SJSA1 (cell line): ENCODE measurements at regions not wholly inside any gene's neighbourhood (a gene's known extent, or its start where the extent isn't known, plus 50 kb on each side); places are given as distances from the start of the nearest gene placed in this dataset.
"Not testable (repeated sequence)": the region's sequence is repeated elsewhere in the genome, so short reads cannot be mapped to it uniquely, and the experiment has no call there.

Experiments
- DNase-seq, 2 experiments: peaks; one replicate each; pipeline ENCODE4 v3.0.0-alpha.2; 2015 to 2020; ENCODE audit warnings: low spot score in 2 of 2, low read depth in 1 of 2
- H3K27ac ChIP-seq: fragments of 250-450 bp; sonication (Bioruptor Pico); 2 replicates; pipeline ENCODE4 v1.5.1; 2020; ENCODE audit warnings: mild to moderate bottlenecking, moderate library complexity
- H3K27me3 ChIP-seq: fragments of 250-450 bp; sonication (Bioruptor Pico); replicated peaks from 2 replicates; pipeline ENCODE4 v1.5.1; 2020; ENCODE audit warnings: mild to moderate bottlenecking, moderate library complexity
- H3K36me3 ChIP-seq: fragments of 250-450 bp; sonication (Bioruptor Pico); 2 replicates; pipeline ENCODE4 v1.5.1; 2020; ENCODE audit warnings: mild to moderate bottlenecking
- H3K4me1 ChIP-seq: fragments of 250-450 bp; sonication (Bioruptor Pico); replicated peaks from 2 replicates; pipeline ENCODE4 v1.6.1; 2021; ENCODE audit warnings: mild to moderate bottlenecking
- H3K4me3 ChIP-seq: fragments of 250-450 bp; sonication (Bioruptor Pico); 2 replicates; pipeline ENCODE4 v1.5.1; 2020; ENCODE audit warnings: mild to moderate bottlenecking
- H3K9me3 ChIP-seq: fragments of 250-450 bp; sonication (Bioruptor Pico); replicated peaks from 2 replicates; pipeline ENCODE4 v1.5.1; 2020; ENCODE audit warnings: mild to moderate bottlenecking

GRCh38 chr5:96121364-96121763, 159.7 kb upstream of the ELL2 start:
- H3K36me3 ChIP-seq, result no peaks in the 10 kb centered on the region
- H3K4me3 ChIP-seq, result no peak overlapping the region
- no peaks in the 10 kb centered on the region for H3K27me3 ChIP-seq
- no peak for DNase-seq
- H3K27ac ChIP-seq, result no peak overlapping the region
- H3K4me1 ChIP-seq, result peaks cover 14% of the 10 kb centered on the region
- H3K9me3 ChIP-seq, result no peaks in the 10 kb centered on the region

- Histone ChIP-seq H3K4me1 (peaks cover 14% of the 10 kb centered on the region), H3K36me3 (no peaks in the 10 kb centered on the region), H3K27ac (no peak overlapping the region), H3K4me3 (no peak overlapping the region), H3K9me3 (no peaks in the 10 kb centered on the region), H3K27me3 (no peaks in the 10 kb centered on the region)
- no peak for DNase-seq
These were observed 158.5 kb upstream of the ELL2 start for GRCh38 chr5:96120120-96120519.

- Histone ChIP-seq H3K4me3 (no peak overlapping the region), H3K27ac (no peak overlapping the region), H3K9me3 (no peaks in the 10 kb centered on the region), H3K36me3 (no peaks in the 10 kb centered on the region), H3K4me1 (peaks cover 14% of the 10 kb centered on the region), H3K27me3 (no peaks in the 10 kb centered on the region)
- peak in 1 of 2 experiments; percentile 26 for DNase-seq
These were observed 156.4 kb upstream of the ELL2 start for GRCh38 chr5:96117771-96118651.

- no peaks in the 10 kb centered on the region for H3K27me3 ChIP-seq
- H3K9me3 ChIP-seq, result no peaks in the 10 kb centered on the region
- no peak overlapping the region for H3K4me3 ChIP-seq
- no peak overlapping the region for H3K27ac ChIP-seq
- H3K4me1 ChIP-seq, result peaks cover 14% of the 10 kb centered on the region
- no peak for DNase-seq
- no peaks in the 10 kb centered on the region for H3K36me3 ChIP-seq
These were observed 153.6 kb upstream of the ELL2 start for GRCh38 chr5:96115147-96115807.

- no peak for DNase-seq
- no peaks in the 10 kb centered on the region for H3K36me3 ChIP-seq
- no peaks in the 10 kb centered on the region for H3K27me3 ChIP-seq
- no peak overlapping the region for H3K27ac ChIP-seq
- H3K4me1 ChIP-seq, result peaks cover 14% of the 10 kb centered on the region
- H3K4me3 ChIP-seq, result no peak overlapping the region
- H3K9me3 ChIP-seq, result no peaks in the 10 kb centered on the region
These were observed 153.1 kb upstream of the ELL2 start for GRCh38 chr5:96114736-96115135.

GRCh38 chr5:96113170-96113939, 151.7 kb upstream of the ELL2 start:
- H3K27me3 ChIP-seq, result no peaks in the 10 kb centered on the region
- H3K27ac ChIP-seq, result no peak overlapping the region
- no peak overlapping the region for H3K4me3 ChIP-seq
- H3K9me3 ChIP-seq, result no peaks in the 10 kb centered on the region
- peaks cover 7% of the 10 kb centered on the region for H3K4me1 ChIP-seq
- no peak for DNase-seq
- H3K36me3 ChIP-seq, result no peaks in the 10 kb centered on the region

DNA sequence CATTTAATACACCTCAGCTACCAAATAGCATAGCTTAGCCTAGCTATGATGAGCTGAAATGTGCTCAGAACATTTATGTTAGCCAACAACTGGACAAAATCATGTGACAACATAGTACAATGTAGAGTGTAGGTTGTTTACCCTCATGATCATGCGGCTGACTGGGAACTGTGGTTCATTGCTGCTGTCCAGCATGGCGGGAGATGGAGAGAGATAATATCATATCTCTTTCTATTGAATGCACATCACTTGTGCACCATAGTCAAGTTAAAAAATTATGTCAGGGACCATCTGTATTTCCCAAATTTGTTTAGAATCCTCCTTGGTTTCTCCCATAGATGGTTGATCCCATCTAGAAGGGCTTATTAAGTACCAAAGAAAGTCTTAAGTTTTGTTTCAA, 151.1 kb upstream of the ELL2 start:
- Histone ChIP-seq H3K4me1 (peaks cover under 1% of the 10 kb centered on the region), H3K36me3 (no peaks in the 10 kb centered on the region), H3K9me3 (no peaks in the 10 kb centered on the region), H3K4me3 (no peak overlapping the region), H3K27ac (no peak overlapping the region), H3K27me3 (no peaks in the 10 kb centered on the region)
- no peak for DNase-seq

DNA sequence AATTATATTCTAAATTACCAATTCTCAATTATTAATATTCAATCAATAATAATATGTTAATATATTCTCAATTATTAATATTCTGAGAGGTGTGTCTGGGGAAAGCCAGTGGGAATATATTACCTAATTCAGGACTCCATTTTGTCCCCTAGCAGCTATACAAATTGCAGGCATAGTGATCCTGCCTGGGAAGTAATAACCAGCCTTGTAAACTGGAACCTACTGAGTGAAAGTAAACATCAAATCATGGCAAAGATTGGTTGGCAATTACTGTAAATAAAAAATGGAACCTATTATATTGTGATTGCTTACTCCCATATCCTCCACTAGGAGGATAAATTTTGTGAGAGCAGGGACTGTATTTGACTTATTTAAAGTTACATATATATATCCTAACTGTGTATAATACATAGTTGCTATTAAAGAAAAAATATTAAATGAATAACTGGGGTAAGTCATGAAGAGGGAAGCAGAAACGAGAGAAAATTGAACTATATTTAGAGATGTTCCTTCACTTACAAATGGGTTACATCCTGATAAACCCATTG, 150.5 kb upstream of the ELL2 start:
- DNase-seq, result no peak
- Histone ChIP-seq H3K9me3 (no peaks in the 10 kb centered on the region), H3K4me3 (no peak overlapping the region), H3K27ac (no peak overlapping the region), H3K27me3 (no peaks in the 10 kb centered on the region), H3K4me1 (no peaks in the 10 kb centered on the region), H3K36me3 (no peaks in the 10 kb centered on the region)

GRCh38 chr5:96111080-96111756, 149.6 kb upstream of the ELL2 start:
- H3K27me3 ChIP-seq, result no peaks in the 10 kb centered on the region
- no peak overlapping the region for H3K4me3 ChIP-seq
- no peaks in the 10 kb centered on the region for H3K36me3 ChIP-seq
- no peak for DNase-seq
- H3K27ac ChIP-seq, result no peak overlapping the region
- H3K9me3 ChIP-seq, result no peaks in the 10 kb centered on the region
- H3K4me1 ChIP-seq, result no peaks in the 10 kb centered on the region

DNA sequence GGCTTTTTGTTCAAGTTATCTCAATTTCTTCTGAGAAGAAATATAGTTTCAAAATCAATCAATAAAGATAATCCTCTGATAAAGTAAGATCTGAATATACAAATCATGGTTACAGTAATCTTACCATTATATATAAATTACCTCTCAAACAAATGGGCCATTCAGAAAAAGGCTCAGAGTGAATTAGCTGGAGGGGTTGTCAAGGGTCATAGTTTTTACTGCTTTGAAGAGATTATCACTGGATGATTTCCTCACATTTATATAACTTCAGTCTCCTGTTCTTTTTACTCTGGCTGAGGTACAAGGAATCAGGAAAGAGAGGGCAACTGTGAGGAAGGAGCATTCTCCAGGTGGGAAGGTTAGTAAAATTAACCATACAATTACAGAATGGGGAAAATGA, 148.6 kb upstream of the ELL2 start:
- no peaks in the 10 kb centered on the region for H3K9me3 ChIP-seq
- no peak overlapping the region for H3K27ac ChIP-seq
- no peak overlapping the region for H3K4me3 ChIP-seq
- DNase-seq, result no peak
- no peaks in the 10 kb centered on the region for H3K4me1 ChIP-seq
- no peaks in the 10 kb centered on the region for H3K36me3 ChIP-seq
- H3K27me3 ChIP-seq, result no peaks in the 10 kb centered on the region

GRCh38 chr5:96108629-96109028, 147.0 kb upstream of the ELL2 start:
- not testable (repeated sequence) for H3K9me3 ChIP-seq, H3K27ac ChIP-seq, H3K36me3 ChIP-seq, DNase-seq, H3K27me3 ChIP-seq, H3K4me3 ChIP-seq, H3K4me1 ChIP-seq

DNA sequence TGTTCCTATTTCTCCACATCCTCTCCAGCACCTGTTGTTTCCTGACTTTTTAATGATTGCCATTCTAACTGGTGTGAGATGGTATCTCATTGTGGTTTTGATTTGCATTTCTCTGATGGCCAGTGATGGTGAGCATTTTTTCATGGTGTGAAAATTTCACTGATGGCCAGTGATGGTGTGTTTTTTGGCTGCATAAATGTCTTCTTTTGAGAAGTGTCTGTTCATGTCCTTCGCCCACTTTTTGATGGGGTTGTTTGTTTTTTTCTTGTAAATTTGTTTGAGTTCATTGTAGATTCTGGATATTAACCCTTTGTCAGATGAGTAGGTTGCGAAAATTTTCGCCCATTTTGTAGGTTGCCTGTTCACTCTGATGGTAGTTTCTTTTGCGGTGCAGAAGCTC, 142.2 kb upstream of the ELL2 start:
- not testable (repeated sequence) for H3K4me3 ChIP-seq, H3K27ac ChIP-seq, DNase-seq, H3K4me1 ChIP-seq, H3K9me3 ChIP-seq, H3K36me3 ChIP-seq, H3K27me3 ChIP-seq

GRCh38 chr5:96101358-96102089, 139.9 kb upstream of the ELL2 start:
- Histone ChIP-seq H3K36me3 (no peaks in the 10 kb centered on the region), H3K27ac (no peak overlapping the region), H3K27me3 (no peaks in the 10 kb centered on the region), H3K9me3 (no peaks in the 10 kb centered on the region), H3K4me1 (no peaks in the 10 kb centered on the region), H3K4me3 (no peak overlapping the region)
- no peak for DNase-seq
